ENCODE measurements at regions not wholly inside any gene's neighbourhood (a gene's known extent, or its start where the extent isn't known, plus 50 kb on each side); places are given as distances from the start of the nearest gene placed in this dataset.

GRCh38 chr13:107901996-107902562, 313.3 kb downstream of the LIG4 start:
- TF ChIP-seq CTCF (IDR thresholded peaks at IDR 0.05) (no peak), POLR2A (IDR thresholded peaks at IDR 0.05) (no peak), POLR2AphosphoS5 (IDR thresholded peaks at IDR 0.05) (no peak), EP300 (IDR thresholded peaks at IDR 0.05) (no peak)
